H1 (cell line): ENCODE measurements at regions not wholly inside any gene's neighbourhood (a gene's known extent, or its start where the extent isn't known, plus 50 kb on each side); places are given as distances from the start of the nearest gene placed in this dataset.

ENCODE experiments used
- ATF2 ChIP-seq: IDR thresholded peaks from 2 replicates; pipeline ENCODE4 v1.6.1; 2012; ENCODE audit warnings: low read length, inconsistent platforms
- BCL11A ChIP-seq, 2 experiments: IDR thresholded peaks; one replicate each; pipeline ENCODE4 v1.6.1; 2011; ENCODE audit warnings: low read depth in 2 of 2, low read length in 2 of 2, mild to moderate bottlenecking in 2 of 2
- CHD7 ChIP-seq: fragments of 300-600 bp; sonication (generic); IDR thresholded peaks from 2 replicates; pipeline ENCODE4 v1.7.1; 2012; ENCODE audit warnings: low read length, moderate library complexity, mild to moderate bottlenecking, inconsistent platforms; ENCODE audit not compliant: insufficient replicate concordance
- CREB1 ChIP-seq: IDR thresholded peaks from 2 replicates; pipeline ENCODE4 v1.6.1; 2012; ENCODE audit warnings: inconsistent platforms
- HDAC2 ChIP-seq, 2 experiments: fragments of 300-600 bp in 1 of 2; sonication (generic) in 1 of 2; IDR thresholded peaks; 2 replicates each; pipeline ENCODE4 v1.6.1; 2011 to 2012; ENCODE audit warnings: low read depth in 2 of 2, low read length in 2 of 2, mild to moderate bottlenecking in 2 of 2, moderate library complexity in 2 of 2, borderline replicate concordance in 1 of 2, inconsistent platforms in 1 of 2
- MAFK ChIP-seq: IDR thresholded peaks from 2 replicates; pipeline ENCODE4 v1.6.1; 2012; ENCODE audit warnings: low read depth, mild to moderate bottlenecking, improper control_type of control experiment, low read length
- NRF1 ChIP-seq: IDR thresholded peaks from 2 replicates; pipeline ENCODE4 v1.6.1; 2011; ENCODE audit warnings: mild to moderate bottlenecking, low read depth, low read length, improper control_type of control experiment
- RBBP5 ChIP-seq: IDR thresholded peaks from 2 replicates; pipeline ENCODE4 v1.7.1; 2012; ENCODE audit warnings: low read depth, mild to moderate bottlenecking, inconsistent platforms, low read length, moderate library complexity, borderline replicate concordance
- SIRT6 ChIP-seq: IDR thresholded peaks from one replicate; pipeline ENCODE4 v1.7.1; 2012; ENCODE audit warnings: low read length, inconsistent platforms
- SRF ChIP-seq: IDR thresholded peaks from 2 replicates; pipeline ENCODE4 v1.6.1; 2011; ENCODE audit warnings: mild to moderate bottlenecking, low read depth, low read length, moderate library complexity
- YY1 ChIP-seq: IDR thresholded peaks from 2 replicates; pipeline ENCODE4 v1.6.1; 2011; ENCODE audit warnings: low read depth, mild to moderate bottlenecking, low read length

GRCh38 chr11:129721685-129722084 lies 94.0 kb upstream of the TMEM45B start (continued):
- TF ChIP-seq CHD7 (no peak), NRF1 (no peak), HDAC2 (IDR thresholded peaks at IDR 0.05; ENCODE audit: borderline replicate concordance in 1 of 2, low read depth in 2 of 2, low read length in 2 of 2) (no peak), SIRT6 (no peak), BCL11A (IDR thresholded peaks at IDR 0.05; ENCODE audit: low read depth in 2 of 2, low read length in 2 of 2) (no peak), MAFK (no peak), SRF (no peak), ATF2 (no peak), RBBP5 (no peak), YY1 (no peak), CREB1 (no peak)
